BLaER1 (cell line): ENCODE measurements at regions not wholly inside any gene's neighbourhood (a gene's known extent, or its start where the extent isn't known, plus 50 kb on each side); places are given as distances from the start of the nearest gene placed in this dataset.

Experiments
- H3K27ac ChIP-seq: shearing (Covaris generic); formaldehyde crosslinking; 2 replicates; pipeline ENCODE4 v1.8.1; 2022
- H3K27me3 ChIP-seq: shearing (Covaris generic); formaldehyde crosslinking; 2 replicates; pipeline ENCODE4 v1.8.1; 2022
- H3K36me3 ChIP-seq: shearing (Covaris generic); formaldehyde crosslinking; 2 replicates; pipeline ENCODE4 v1.8.1; 2022
- H3K4me1 ChIP-seq: shearing (Covaris generic); formaldehyde crosslinking; 2 replicates; pipeline ENCODE4 v1.8.1; 2022
- H3K4me2 ChIP-seq: shearing (Covaris generic); formaldehyde crosslinking; 2 replicates; pipeline ENCODE4 v1.8.1; 2022
- H3K4me3 ChIP-seq: shearing (Covaris generic); formaldehyde crosslinking; 2 replicates; pipeline ENCODE4 v1.8.1; 2022
- H3K9ac ChIP-seq: shearing (Covaris generic); formaldehyde crosslinking; 2 replicates; pipeline ENCODE4 v1.8.1; 2022
- H3K9me3 ChIP-seq: shearing (Covaris generic); formaldehyde crosslinking; 2 replicates; pipeline ENCODE4 v1.8.1; 2022
- H4K20me1 ChIP-seq: shearing (Covaris generic); formaldehyde crosslinking; 2 replicates; pipeline ENCODE4 v1.8.1; 2022
- Cebpa-rat ChIP-seq: shearing (Covaris generic); IDR thresholded peaks from 2 replicates; pipeline ENCODE4 v1.8.1; 2022

DNA sequence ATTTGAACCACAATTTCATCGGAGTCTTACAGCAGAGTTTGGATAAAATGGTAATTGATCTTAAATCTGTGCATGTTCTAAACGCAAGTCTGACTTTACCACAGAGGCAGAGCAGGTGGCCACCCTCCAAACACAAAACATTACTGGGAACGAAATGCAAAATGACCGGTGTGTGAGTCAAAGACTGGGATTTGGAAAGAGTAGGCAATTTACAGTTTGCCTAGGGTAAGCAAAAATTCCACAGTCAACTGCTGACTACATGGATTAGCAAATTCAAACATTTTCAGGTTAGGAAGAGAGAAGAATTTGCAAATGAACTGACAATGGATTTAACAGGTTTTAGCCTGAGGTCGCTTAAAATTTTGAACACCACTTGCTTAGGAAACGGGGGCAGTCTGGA is 444.4 kb downstream of the HDGFL1 start:
- Histone ChIP-seq H3K9me3 (no peaks in the 10 kb centered on the region), H3K36me3 (no peaks in the 10 kb centered on the region), H3K27me3 (no peaks in the 10 kb centered on the region), H4K20me1 (no peaks in the 10 kb centered on the region), H3K4me1 (no peaks in the 10 kb centered on the region), H3K27ac (no peak overlapping the region), H3K4me3 (no peak overlapping the region), H3K4me2 (no peak overlapping the region), H3K9ac (no peak overlapping the region)
- no peak for TF ChIP-seq Cebpa-rat

DNA sequence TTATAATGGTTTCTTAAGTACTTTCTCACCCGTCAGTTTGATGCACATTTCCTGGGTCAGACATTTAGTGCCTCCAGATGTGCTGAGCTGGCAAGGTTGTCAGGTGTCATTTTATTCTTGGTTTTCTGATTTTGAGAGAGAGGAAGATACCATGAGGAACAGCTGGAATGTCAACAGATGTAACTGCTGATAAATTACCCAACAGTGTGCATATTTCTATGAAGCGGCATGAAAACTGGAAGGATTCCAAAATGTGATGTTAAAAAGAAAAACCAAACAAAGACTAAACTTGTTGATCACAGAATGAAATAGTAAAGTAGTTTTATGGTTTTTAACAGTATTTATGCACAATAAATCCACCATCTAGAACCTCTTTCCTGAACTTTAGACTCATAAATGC is 447.3 kb downstream of the HDGFL1 start:
- Histone ChIP-seq H3K4me3 (no peak overlapping the region), H3K9ac (no peak overlapping the region), H3K9me3 (no peaks in the 10 kb centered on the region), H3K36me3 (no peaks in the 10 kb centered on the region), H3K4me1 (no peaks in the 10 kb centered on the region), H3K4me2 (no peak overlapping the region), H4K20me1 (no peaks in the 10 kb centered on the region), H3K27me3 (no peaks in the 10 kb centered on the region), H3K27ac (no peak overlapping the region)
- no peak for TF ChIP-seq Cebpa-rat

DNA sequence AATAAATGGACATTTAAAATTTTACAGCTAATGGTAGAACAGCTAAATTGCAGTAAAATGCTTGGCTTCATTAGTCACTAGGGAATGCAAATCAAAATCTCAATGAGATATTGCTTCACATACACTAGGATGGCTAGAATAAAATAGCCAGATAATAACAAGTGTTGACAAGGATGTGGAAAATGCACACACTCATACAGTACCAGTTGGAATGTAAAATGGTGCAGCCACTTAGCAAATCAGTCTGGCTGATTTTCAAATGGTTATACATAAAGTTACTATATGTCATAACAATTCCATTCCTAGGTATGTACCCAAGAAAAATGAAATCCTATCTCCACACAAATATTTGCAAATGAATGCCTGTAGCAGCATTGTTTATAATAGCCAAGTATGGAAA is 452.1 kb downstream of the HDGFL1 start:
- TF ChIP-seq Cebpa-rat = no peak
- Histone ChIP-seq H3K9ac (no peak overlapping the region), H3K4me3 (no peak overlapping the region)

DNA sequence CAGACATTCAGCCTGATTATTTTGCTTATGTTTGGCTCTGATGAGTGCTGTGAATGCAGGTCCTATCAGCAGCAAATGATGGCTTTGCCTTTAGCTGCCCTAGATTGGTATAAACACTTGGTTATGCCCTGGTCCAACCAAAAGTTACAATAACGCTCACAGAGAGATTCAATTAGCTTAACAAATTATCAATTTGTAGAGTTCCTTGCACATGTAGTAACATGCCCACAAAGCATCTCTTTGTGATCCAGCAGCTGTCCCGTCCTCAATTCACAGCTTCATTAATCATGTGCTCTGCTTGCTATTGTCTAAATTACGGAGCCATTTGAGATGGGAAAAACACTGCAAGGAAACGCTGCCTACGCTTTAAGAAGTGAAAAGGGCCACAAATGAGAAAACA is 457.9 kb downstream of the HDGFL1 start:
- no peak overlapping the region for H3K9ac ChIP-seq
- no peak overlapping the region for H3K27ac ChIP-seq
- no peaks in the 10 kb centered on the region for H3K27me3 ChIP-seq
- H3K9me3 ChIP-seq = no peaks in the 10 kb centered on the region
- no peaks in the 10 kb centered on the region for H3K4me1 ChIP-seq
- H3K4me2 ChIP-seq = no peak overlapping the region
- no peaks in the 10 kb centered on the region for H3K36me3 ChIP-seq
- no peaks in the 10 kb centered on the region for H4K20me1 ChIP-seq
- H3K4me3 ChIP-seq = no peak overlapping the region
- no peak for TF ChIP-seq Cebpa-rat

More for the DNA sequence above, 452.1 kb downstream of the HDGFL1 start:
- Histone ChIP-seq H3K4me1 (no peaks in the 10 kb centered on the region), H3K27me3 (no peaks in the 10 kb centered on the region), H3K9me3 (no peaks in the 10 kb centered on the region), H3K4me2 (no peak overlapping the region), H3K27ac (no peak overlapping the region), H3K36me3 (no peaks in the 10 kb centered on the region), H4K20me1 (no peaks in the 10 kb centered on the region)

DNA sequence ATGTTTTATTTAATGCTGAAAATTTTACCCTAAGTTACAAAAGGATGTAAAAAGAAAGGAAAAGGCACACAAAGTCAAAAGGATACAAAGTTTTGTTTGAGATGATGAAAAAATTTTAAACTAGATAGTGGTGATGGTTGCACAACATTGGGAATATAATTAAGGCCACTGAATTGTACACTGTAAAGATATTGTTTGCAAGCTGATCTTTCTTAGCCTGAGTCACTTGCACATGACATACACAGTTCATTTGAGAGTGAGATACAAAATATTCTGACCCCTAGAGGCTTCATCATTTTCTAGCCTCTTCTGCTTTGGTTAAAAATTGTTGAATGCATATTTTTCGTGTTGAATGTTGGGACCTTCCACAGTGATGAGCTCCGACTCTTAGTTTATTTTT is 462.6 kb downstream of the HDGFL1 start:
- H3K4me1 ChIP-seq = no peaks in the 10 kb centered on the region
- H3K36me3 ChIP-seq = no peaks in the 10 kb centered on the region
- H4K20me1 ChIP-seq = no peaks in the 10 kb centered on the region
- no peak overlapping the region for H3K9ac ChIP-seq
- H3K27me3 ChIP-seq = no peaks in the 10 kb centered on the region
- no peaks in the 10 kb centered on the region for H3K9me3 ChIP-seq
- H3K27ac ChIP-seq = no peak overlapping the region
- no peak for TF ChIP-seq Cebpa-rat
- H3K4me3 ChIP-seq = no peak overlapping the region
- H3K4me2 ChIP-seq = no peak overlapping the region

DNA sequence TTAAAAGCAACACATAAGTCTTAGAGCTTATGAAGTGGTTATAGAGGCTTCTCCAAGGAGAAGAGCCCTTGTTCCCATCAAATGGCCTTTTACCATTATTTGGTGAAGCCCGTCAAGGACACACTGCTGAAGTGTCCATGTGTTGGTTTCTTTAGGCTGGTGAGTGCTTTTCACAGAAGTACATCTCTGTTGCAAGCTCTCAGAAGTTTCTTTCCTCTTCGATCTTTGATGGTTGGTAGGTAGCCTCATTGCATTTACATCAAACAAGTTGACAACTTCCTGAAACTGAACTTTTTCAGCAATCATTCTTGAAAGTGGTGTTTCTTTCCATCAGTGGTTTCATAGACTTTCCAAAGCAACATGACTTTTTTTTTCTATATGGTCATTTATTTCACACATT is 465.6 kb downstream of the HDGFL1 start:
- no peaks in the 10 kb centered on the region for H4K20me1 ChIP-seq
- TF ChIP-seq Cebpa-rat = no peak
- no peak overlapping the region for H3K9ac ChIP-seq
- H3K4me3 ChIP-seq = no peak overlapping the region
- no peaks in the 10 kb centered on the region for H3K36me3 ChIP-seq
- H3K27ac ChIP-seq = no peak overlapping the region
- H3K4me2 ChIP-seq = no peak overlapping the region
- no peaks in the 10 kb centered on the region for H3K27me3 ChIP-seq
- H3K9me3 ChIP-seq = no peaks in the 10 kb centered on the region
- no peaks in the 10 kb centered on the region for H3K4me1 ChIP-seq

DNA sequence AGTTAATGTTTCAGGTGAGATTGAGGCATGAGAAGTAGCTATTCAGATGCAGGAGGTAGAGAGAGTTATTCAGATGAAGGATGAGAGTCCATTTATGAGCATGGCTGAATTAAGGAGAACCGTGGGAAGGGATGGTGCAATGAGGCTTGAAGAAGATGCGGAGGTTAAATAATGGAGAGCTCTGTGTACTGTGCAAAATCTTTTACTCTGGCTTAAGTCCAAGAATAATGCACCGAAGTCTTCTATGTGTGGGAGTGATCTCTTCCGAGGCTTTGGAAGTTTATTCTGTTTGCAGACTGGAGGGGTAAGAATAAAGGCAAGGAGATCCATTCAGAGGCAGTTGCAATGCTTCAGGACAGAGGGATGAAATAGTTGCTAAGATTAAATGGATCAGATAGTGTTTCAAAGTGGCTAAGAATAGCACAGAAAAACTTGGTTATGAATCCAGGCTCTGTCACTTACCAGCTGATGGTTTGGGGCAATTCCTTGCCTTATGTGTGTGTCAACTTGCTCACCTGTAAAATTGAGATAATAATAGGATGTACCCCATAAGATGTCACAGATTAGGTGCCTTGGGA is 467.1 kb downstream of the HDGFL1 start:
- Histone ChIP-seq H3K4me3 (no peak overlapping the region), H4K20me1 (no peaks in the 10 kb centered on the region), H3K4me2 (no peak overlapping the region), H3K36me3 (no peaks in the 10 kb centered on the region), H3K4me1 (no peaks in the 10 kb centered on the region), H3K27me3 (no peaks in the 10 kb centered on the region), H3K9ac (no peak overlapping the region), H3K9me3 (no peaks in the 10 kb centered on the region), H3K27ac (no peak overlapping the region)
- no peak for TF ChIP-seq Cebpa-rat

DNA sequence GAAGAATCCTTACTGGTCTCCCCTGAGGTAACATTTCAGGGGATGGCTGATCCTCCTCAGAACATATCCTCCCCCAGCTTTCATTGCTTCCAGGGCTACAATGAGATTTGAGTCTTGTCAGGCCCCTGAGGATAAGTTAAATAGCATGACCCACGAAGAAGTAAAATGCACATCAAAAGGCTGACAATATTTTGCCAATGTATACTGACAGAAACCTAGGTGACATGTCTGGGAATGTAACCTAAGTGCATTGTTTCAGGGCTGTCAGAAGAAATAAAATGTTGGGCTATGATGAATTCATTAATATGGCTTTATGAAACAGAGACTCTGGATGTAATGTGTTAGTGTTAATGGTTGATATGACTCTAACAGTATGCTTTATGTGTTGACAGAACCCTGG is 471.5 kb downstream of the HDGFL1 start:
- TF ChIP-seq Cebpa-rat = no peak

DNA sequence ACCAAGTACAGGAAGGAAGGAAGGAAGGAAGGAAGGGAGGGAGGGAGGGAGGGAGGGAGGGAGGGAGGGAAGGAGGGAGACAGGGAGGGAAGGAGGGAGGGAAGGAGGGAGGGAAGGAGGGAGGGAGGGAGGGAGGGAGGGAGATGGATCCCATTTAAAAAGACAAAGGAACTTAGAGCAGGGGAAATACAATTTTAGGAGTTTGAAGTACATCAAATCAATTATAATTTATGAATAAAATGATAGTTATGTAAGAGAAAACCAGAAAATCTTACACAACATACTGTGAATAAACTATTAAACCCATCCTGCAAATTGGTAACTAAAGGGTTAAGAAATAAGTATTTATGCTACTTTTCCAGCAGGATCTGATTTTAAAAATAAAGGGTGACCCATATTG is 475.9 kb downstream of the HDGFL1 start:
- H3K36me3 ChIP-seq = no peaks in the 10 kb centered on the region
- no peak overlapping the region for H3K4me3 ChIP-seq
- TF ChIP-seq Cebpa-rat = no peak
- no peak overlapping the region for H3K4me2 ChIP-seq
- no peak overlapping the region for H3K27ac ChIP-seq
- no peaks in the 10 kb centered on the region for H3K4me1 ChIP-seq
- H3K9me3 ChIP-seq = no peaks in the 10 kb centered on the region
- no peaks in the 10 kb centered on the region for H3K27me3 ChIP-seq
- no peak overlapping the region for H3K9ac ChIP-seq
- no peaks in the 10 kb centered on the region for H4K20me1 ChIP-seq

More for the DNA sequence above, 471.5 kb downstream of the HDGFL1 start:
- Histone ChIP-seq H3K4me3 (no peak overlapping the region), H3K4me1 (no peaks in the 10 kb centered on the region), H3K9ac (no peak overlapping the region), H3K36me3 (no peaks in the 10 kb centered on the region), H3K27ac (no peak overlapping the region), H3K9me3 (no peaks in the 10 kb centered on the region), H3K4me2 (no peak overlapping the region), H4K20me1 (no peaks in the 10 kb centered on the region), H3K27me3 (no peaks in the 10 kb centered on the region)

DNA sequence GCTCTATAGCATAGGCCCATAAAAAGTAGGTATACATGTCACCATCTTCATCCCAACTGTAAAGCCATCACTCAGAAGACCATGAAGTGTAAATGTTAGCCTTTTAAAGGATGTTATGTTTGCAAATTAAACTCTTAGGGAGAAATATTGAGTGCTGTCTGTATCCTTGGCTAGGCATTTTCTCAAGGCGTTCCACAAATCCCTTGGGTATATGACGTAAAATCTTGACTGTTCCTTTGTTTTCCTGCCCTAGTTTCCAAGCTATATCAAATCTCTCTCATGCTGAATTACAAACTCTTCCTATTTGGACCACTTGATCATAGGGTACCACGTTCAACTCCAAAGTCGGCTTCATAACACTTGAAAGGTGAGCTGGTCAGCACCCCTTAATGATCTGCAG is 486.2 kb downstream of the HDGFL1 start:
- no peaks in the 10 kb centered on the region for H3K36me3 ChIP-seq
- H4K20me1 ChIP-seq = no peaks in the 10 kb centered on the region
- no peak overlapping the region for H3K9ac ChIP-seq
- no peak overlapping the region for H3K4me2 ChIP-seq
- no peaks in the 10 kb centered on the region for H3K4me1 ChIP-seq
- no peak for TF ChIP-seq Cebpa-rat
- H3K4me3 ChIP-seq = no peak overlapping the region
- H3K9me3 ChIP-seq = peaks cover 4% of the 10 kb centered on the region; the same call in 1 of the 2 replicates
- H3K27ac ChIP-seq = no peak overlapping the region
- no peaks in the 10 kb centered on the region for H3K27me3 ChIP-seq

DNA sequence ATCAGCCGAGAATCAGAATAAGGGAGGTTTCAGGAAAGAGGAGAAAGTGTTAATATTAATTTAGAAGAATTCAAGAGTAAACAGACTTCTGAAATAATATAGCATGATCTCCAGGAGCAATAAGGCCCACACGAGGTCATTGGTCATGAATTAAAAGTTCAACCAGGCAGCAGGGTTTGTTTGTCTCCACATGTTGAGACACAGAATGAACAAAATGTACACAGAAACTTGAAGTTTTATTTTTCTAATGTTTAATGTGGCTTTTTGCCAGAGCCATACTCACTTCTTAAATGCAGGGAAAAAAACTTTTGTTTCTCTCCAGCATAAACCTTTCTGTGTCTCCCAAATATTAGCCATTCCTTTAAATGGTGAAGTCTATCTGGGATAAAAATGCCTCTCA is 504.5 kb downstream of the HDGFL1 start:
- no peaks in the 10 kb centered on the region for H3K4me1 ChIP-seq
- H3K4me2 ChIP-seq = no peak overlapping the region
- no peak for TF ChIP-seq Cebpa-rat
- no peak overlapping the region for H3K4me3 ChIP-seq
- no peak overlapping the region for H3K27ac ChIP-seq
- peaks cover 7% of the 10 kb centered on the region; the same call in 1 of the 2 replicates for H3K9me3 ChIP-seq
- H3K9ac ChIP-seq = no peak overlapping the region
- H3K27me3 ChIP-seq = no peaks in the 10 kb centered on the region
- H3K36me3 ChIP-seq = no peaks in the 10 kb centered on the region
- H4K20me1 ChIP-seq = no peaks in the 10 kb centered on the region
